BLaER1 treated with 17β-estradiol and CSF1 and Interleukin-3, amounts not matched to agents 10 nM and 100 nM (cell line): ENCODE measurements at regions not wholly inside any gene's neighbourhood (a gene's known extent, or its start where the extent isn't known, plus 50 kb on each side); places are given as distances from the start of the nearest gene placed in this dataset.

Experiments
- H3K27ac ChIP-seq, 11 experiments: shearing (Covaris generic); formaldehyde crosslinking; 2 replicates each; pipeline ENCODE4 v1.8.1; 2022
- H3K27me3 ChIP-seq, 11 experiments: shearing (Covaris generic); formaldehyde crosslinking; 2 replicates each; pipeline ENCODE4 v1.8.1; 2022
- H3K36me3 ChIP-seq, 11 experiments: shearing (Covaris generic); formaldehyde crosslinking; 2 replicates each; pipeline ENCODE4 v1.8.1; 2022
- H3K4me1 ChIP-seq, 10 experiments: shearing (Covaris generic); formaldehyde crosslinking; 2 replicates each; pipeline ENCODE4 v1.8.1; 2022
- H3K4me2 ChIP-seq, 11 experiments: shearing (Covaris generic); formaldehyde crosslinking; 2 replicates each; pipeline ENCODE4 v1.8.1; 2022
- H3K4me3 ChIP-seq, 10 experiments: shearing (Covaris generic); formaldehyde crosslinking; 2 replicates each; pipeline ENCODE4 v1.8.1; 2022
- H3K9ac ChIP-seq, 11 experiments: shearing (Covaris generic); formaldehyde crosslinking; 2 replicates each; pipeline ENCODE4 v1.8.1; 2022
- H3K9me3 ChIP-seq, 11 experiments: shearing (Covaris generic); formaldehyde crosslinking; replicated peaks in 1 of 11; 2 replicates each; pipeline ENCODE4 v1.8.1; 2022
- H4K20me1 ChIP-seq, 11 experiments: shearing (Covaris generic); formaldehyde crosslinking; 2 replicates each; pipeline ENCODE4 v1.8.1; 2022
- Cebpa-rat ChIP-seq, 11 experiments: shearing (Covaris generic); IDR thresholded peaks; 2 replicates each; pipeline ENCODE4 v1.8.1; 2022

GRCh38 chr12:89289720-89290119, 62.6 kb downstream of the DUSP6 start:
- no peak overlapping the region for H3K9ac ChIP-seq
- H3K27ac ChIP-seq, result no peak overlapping the region
- peaks cover 0 to 28% (median 9%) of the 10 kb centered on the region in 10 experiments; a peak in 12 of 20 replicates for H3K4me1 ChIP-seq
- no peaks in the 10 kb centered on the region for H3K27me3 ChIP-seq
- no peaks in the 10 kb centered on the region for H4K20me1 ChIP-seq
- TF ChIP-seq Cebpa-rat (IDR thresholded peaks at IDR 0.05), result no peak
- no peak overlapping the region for H3K4me2 ChIP-seq
- no peak overlapping the region for H3K4me3 ChIP-seq
- no peaks in the 10 kb centered on the region for H3K36me3 ChIP-seq
- H3K9me3 ChIP-seq, result no peaks in the 10 kb centered on the region

- no peak for TF ChIP-seq Cebpa-rat (IDR thresholded peaks at IDR 0.05)
- no peak overlapping the region for H3K27ac ChIP-seq
These were observed 63.3 kb downstream of the DUSP6 start for GRCh38 chr12:89288959-89289358.

GRCh38 chr12:89286501-89286900, 65.8 kb downstream of the DUSP6 start:
- TF ChIP-seq Cebpa-rat (IDR thresholded peaks at IDR 0.05), result no peak
- no peak overlapping the region for H3K4me3 ChIP-seq
- H3K36me3 ChIP-seq, result no peaks in the 10 kb centered on the region
- H3K9ac ChIP-seq, result no peak overlapping the region
- H4K20me1 ChIP-seq, result no peaks in the 10 kb centered on the region
- H3K4me2 ChIP-seq, result peak overlapping the region in 5 of 11 experiments; percentile 13 to 36 (median 21); a peak in 4 of 22 replicates
- no peak overlapping the region for H3K27ac ChIP-seq
- no peaks in the 10 kb centered on the region for H3K27me3 ChIP-seq
- H3K9me3 ChIP-seq, result 0 out of 22 replicates have a peak, but pooled peaks cover 0 to 3% (median 0%) of the 10 kb centered on the region in 11 experiments
- H3K4me1 ChIP-seq, result peaks cover 4 to 41% (median 13%) of the 10 kb centered on the region in 10 experiments; a peak in 17 of 20 replicates

More at GRCh38 chr12:89288959-89289358, 63.3 kb downstream of the DUSP6 start:
- H3K36me3 ChIP-seq, result no peaks in the 10 kb centered on the region
- no peaks in the 10 kb centered on the region for H3K27me3 ChIP-seq
- peaks cover 0 to 28% (median 9%) of the 10 kb centered on the region in 10 experiments; a peak in 12 of 20 replicates for H3K4me1 ChIP-seq
- no peaks in the 10 kb centered on the region for H4K20me1 ChIP-seq
- no peak overlapping the region for H3K4me3 ChIP-seq
- H3K9ac ChIP-seq, result no peak overlapping the region
- H3K9me3 ChIP-seq, result no peaks in the 10 kb centered on the region
- 0 out of 22 replicates have a peak overlapping the region, but pooled peaks of 1 of the 11 experiments have one; percentile 4 for H3K4me2 ChIP-seq

- Histone ChIP-seq H3K9me3 (peaks cover 0 to 17% (median 0%) of the 10 kb centered on the region in 11 experiments; a peak in 7 of 22 replicates), H3K4me2 (peak overlapping the region; percentile 22 to 74 (median 61); a peak in 20 of 22 replicates), H3K36me3 (no peaks in the 10 kb centered on the region), H3K9ac (peak overlapping the region in 7 of 11 experiments; percentile 11 to 69 (median 61); a peak in 10 of 22 replicates), H3K4me1 (peaks cover 6 to 53% (median 16%) of the 10 kb centered on the region in 10 experiments; a peak in 17 of 20 replicates), H3K27me3 (no peaks in the 10 kb centered on the region), H3K4me3 (peak overlapping the region in 1 of 10 experiments; percentile 9; a peak in 1 of 20 replicates), H4K20me1 (no peaks in the 10 kb centered on the region), H3K27ac (peak overlapping the region; percentile 44 to 86 (median 77); a peak in 21 of 22 replicates)
- no peak for TF ChIP-seq Cebpa-rat (IDR thresholded peaks at IDR 0.05)
These were observed 70.8 kb downstream of the DUSP6 start for GRCh38 chr12:89281539-89281867.

GRCh38 chr12:89280833-89281538, 71.3 kb downstream of the DUSP6 start:
- Histone ChIP-seq H4K20me1 (no peaks in the 10 kb centered on the region), H3K9me3 (peaks cover 0 to 17% (median 0%) of the 10 kb centered on the region in 11 experiments; a peak in 7 of 22 replicates), H3K4me1 (peaks cover 5 to 48% (median 14%) of the 10 kb centered on the region in 10 experiments; a peak in 17 of 20 replicates), H3K27me3 (no peaks in the 10 kb centered on the region), H3K9ac (peak overlapping the region in 8 of 11 experiments; percentile 11 to 69 (median 52); a peak in 11 of 22 replicates), H3K4me3 (peak overlapping the region in 1 of 10 experiments; percentile 9; a peak in 1 of 20 replicates), H3K4me2 (peak overlapping the region; percentile 22 to 74 (median 61); a peak in 20 of 22 replicates), H3K27ac (peak overlapping the region; percentile 44 to 86 (median 77)), H3K36me3 (no peaks in the 10 kb centered on the region)
- TF ChIP-seq Cebpa-rat (IDR thresholded peaks at IDR 0.05), result no peak

GRCh38 chr12:89279499-89279898, 72.8 kb downstream of the DUSP6 start:
- Histone ChIP-seq H3K9me3 (peaks cover 0 to 17% (median 0%) of the 10 kb centered on the region in 11 experiments; a peak in 7 of 22 replicates), H3K4me1 (peaks cover 5 to 42% (median 14%) of the 10 kb centered on the region in 10 experiments; a peak in 17 of 20 replicates), H3K27me3 (no peaks in the 10 kb centered on the region), H3K4me3 (no peak overlapping the region), H3K36me3 (no peaks in the 10 kb centered on the region), H3K27ac (peak overlapping the region in 4 of 11 experiments; percentile 82 to 86 (median 84); a peak in 7 of 22 replicates), H4K20me1 (no peaks in the 10 kb centered on the region), H3K4me2 (no peak overlapping the region), H3K9ac (no peak overlapping the region)
- no peak for TF ChIP-seq Cebpa-rat (IDR thresholded peaks at IDR 0.05)

- H3K9ac ChIP-seq, result no peak overlapping the region
- H3K9me3 ChIP-seq, result peaks cover 0 to 17% (median 0%) of the 10 kb centered on the region in 11 experiments; a peak in 7 of 22 replicates
- no peaks in the 10 kb centered on the region for H3K27me3 ChIP-seq
- no peak for TF ChIP-seq Cebpa-rat (IDR thresholded peaks at IDR 0.05)
- peak overlapping the region in 3 of 11 experiments; percentile 25 to 33 (median 29); a peak in 4 of 22 replicates for H3K27ac ChIP-seq
- H3K4me2 ChIP-seq, result no peak overlapping the region
- no peaks in the 10 kb centered on the region for H4K20me1 ChIP-seq
- peaks cover 5 to 42% (median 14%) of the 10 kb centered on the region in 10 experiments; a peak in 17 of 20 replicates for H3K4me1 ChIP-seq
- no peaks in the 10 kb centered on the region for H3K36me3 ChIP-seq
- no peak overlapping the region for H3K4me3 ChIP-seq
These were observed 73.4 kb downstream of the DUSP6 start for GRCh38 chr12:89278862-89279261.

- Histone ChIP-seq H3K4me3 (no peak overlapping the region), H3K36me3 (no peaks in the 10 kb centered on the region), H4K20me1 (no peaks in the 10 kb centered on the region), H3K27ac (peak overlapping the region in 2 of 11 experiments; percentile 6 to 33; a peak in 4 of 22 replicates), H3K9ac (no peak overlapping the region), H3K27me3 (no peaks in the 10 kb centered on the region), H3K4me1 (peaks cover 5 to 41% (median 14%) of the 10 kb centered on the region in 10 experiments; a peak in 17 of 20 replicates), H3K9me3 (peaks cover 0 to 17% (median 0%) of the 10 kb centered on the region in 11 experiments; a peak in 7 of 22 replicates), H3K4me2 (peak overlapping the region in 3 of 11 experiments; percentile 0 to 36 (median 20); a peak in 3 of 22 replicates)
- TF ChIP-seq Cebpa-rat (IDR thresholded peaks at IDR 0.05), result no peak
These were observed 74.1 kb downstream of the DUSP6 start for GRCh38 chr12:89278169-89278568.

- H3K4me1 ChIP-seq, result peaks cover 5 to 30% (median 13%) of the 10 kb centered on the region in 10 experiments; a peak in 17 of 20 replicates
- no peak for TF ChIP-seq Cebpa-rat (IDR thresholded peaks at IDR 0.05)
- peaks cover 0 to 17% (median 0%) of the 10 kb centered on the region in 11 experiments; a peak in 7 of 22 replicates for H3K9me3 ChIP-seq
- H3K4me3 ChIP-seq, result no peak overlapping the region
- no peak overlapping the region for H3K27ac ChIP-seq
- no peaks in the 10 kb centered on the region for H4K20me1 ChIP-seq
- no peak overlapping the region for H3K9ac ChIP-seq
- no peaks in the 10 kb centered on the region for H3K27me3 ChIP-seq
- no peak overlapping the region for H3K4me2 ChIP-seq
- H3K36me3 ChIP-seq, result no peaks in the 10 kb centered on the region
These were observed 75.4 kb downstream of the DUSP6 start for GRCh38 chr12:89276860-89277259.
